MM.1S (cell line): ENCODE measurements at regions not wholly inside any gene's neighbourhood (a gene's known extent, or its start where the extent isn't known, plus 50 kb on each side); places are given as distances from the start of the nearest gene placed in this dataset.

Experiments
- DNase-seq: peaks from one replicate; pipeline ENCODE4 v3.0.0-alpha.2; 2015
- H2AFZ ChIP-seq: fragments of 300-600 bp; sonication (generic); 2 replicates; pipeline ENCODE4 v1.6.0; 2016; ENCODE audit warnings: antibody characterized with exemption, low read length
- H3F3A ChIP-seq: fragments of 300-600 bp; sonication (generic); 2 replicates; pipeline ENCODE4 v1.6.1; 2016; ENCODE audit warnings: mild to moderate bottlenecking, antibody characterized with exemption, low read length, moderate library complexity, mixed read lengths; ENCODE audit not compliant: insufficient read depth
- H3K27ac ChIP-seq: fragments of 300-600 bp; sonication (generic); 2 replicates; pipeline ENCODE4 v1.5.1; 2016; ENCODE audit warnings: mild to moderate bottlenecking, low read length
- H3K27me3 ChIP-seq: fragments of 300-600 bp; sonication (generic); replicated peaks from 2 replicates; pipeline ENCODE4 v1.6.0; 2016; ENCODE audit warnings: low read length; ENCODE audit not compliant: insufficient read depth
- H3K36me3 ChIP-seq: fragments of 300-600 bp; sonication (generic); replicated peaks from 2 replicates; pipeline ENCODE4 v1.6.1; 2016; ENCODE audit warnings: mild to moderate bottlenecking, low read length, mixed read lengths; ENCODE audit not compliant: insufficient read depth
- H3K4me1 ChIP-seq: fragments of 300-600 bp; sonication (generic); 2 replicates; pipeline ENCODE4 v1.6.1; 2016; ENCODE audit warnings: low read length, mixed read lengths
- H3K4me2 ChIP-seq: fragments of 300-600 bp; sonication (generic); 2 replicates; pipeline ENCODE4 v1.6.0; 2016; ENCODE audit warnings: low read depth, low read length
- H3K4me3 ChIP-seq: fragments of 300-600 bp; sonication (generic); 2 replicates; pipeline ENCODE4 v1.5.1; 2016; ENCODE audit warnings: low read length, mixed read lengths
- H3K79me2 ChIP-seq: fragments of 300-600 bp; sonication (generic); 2 replicates; pipeline ENCODE4 v1.6.1; 2016; ENCODE audit warnings: mixed run types, low read length, mixed read lengths
- H3K9ac ChIP-seq: fragments of 300-600 bp; sonication (generic); 2 replicates; pipeline ENCODE4 v1.6.1; 2016; ENCODE audit warnings: low read length, mixed read lengths
- H3K9me2 ChIP-seq: fragments of 300-600 bp; sonication (generic); replicated peaks from 2 replicates; pipeline ENCODE4 v1.6.1; 2016; ENCODE audit warnings: mild to moderate bottlenecking, low read length, mixed read lengths; ENCODE audit not compliant: insufficient read depth
- H3K9me3 ChIP-seq: fragments of 300-600 bp; sonication (generic); replicated peaks from 2 replicates; pipeline ENCODE4 v1.6.1; 2016; ENCODE audit warnings: mild to moderate bottlenecking, low read length, mixed read lengths; ENCODE audit not compliant: insufficient read depth
- H4K20me1 ChIP-seq: fragments of 300-600 bp; sonication (generic); 2 replicates; pipeline ENCODE4 v1.6.1; 2016; ENCODE audit warnings: mild to moderate bottlenecking, low read length, moderate library complexity, mixed read lengths; ENCODE audit not compliant: insufficient read depth
- CTCF ChIP-seq: fragments of 300-600 bp; sonication (generic); IDR thresholded peaks from 2 replicates; pipeline ENCODE4 v1.5.1; 2016; ENCODE audit warnings: antibody characterized with exemption, low read length, mixed read lengths
- EZH2 ChIP-seq: fragments of 300-600 bp; sonication (generic); optimal IDR thresholded peaks from 2 replicates; pipeline ENCODE3; 2017; ENCODE audit warnings: low read depth, mild to moderate bottlenecking, antibody characterized with exemption, low read length, mixed read lengths
- EZH2phosphoT487 ChIP-seq: fragments of 300-600 bp; sonication (generic); IDR thresholded peaks from 2 replicates; pipeline ENCODE4 v1.6.1; 2018; ENCODE audit warnings: antibody characterized with exemption, low read length

GRCh38 chr16:76856112-76856511 is 334.9 kb upstream of the MON1B start:
- no peaks in the 10 kb centered on the region for H3K79me2 ChIP-seq
- no peak for TF ChIP-seq CTCF
- no peak for TF ChIP-seq EZH2
- no peak for TF ChIP-seq EZH2phosphoT487
- H3K9me2 ChIP-seq, result no peaks in the 10 kb centered on the region
- no peak overlapping the region for H2AFZ ChIP-seq
- no peak for DNase-seq
- no peak overlapping the region for H3K4me2 ChIP-seq
- no peaks in the 10 kb centered on the region for H3K9me3 ChIP-seq
- H3K4me3 ChIP-seq, result no peak overlapping the region
- H4K20me1 ChIP-seq, result no peaks in the 10 kb centered on the region
- H3K27me3 ChIP-seq, result no peaks in the 10 kb centered on the region
- H3K4me1 ChIP-seq, result no peaks in the 10 kb centered on the region
- no peaks in the 10 kb centered on the region for H3K36me3 ChIP-seq
- no peak overlapping the region for H3K9ac ChIP-seq
- H3F3A ChIP-seq, result no peaks in the 10 kb centered on the region
- no peak overlapping the region for H3K27ac ChIP-seq

- Histone ChIP-seq H3K27ac (no peak overlapping the region), H3K9me2 (no peaks in the 10 kb centered on the region), H2AFZ (no peak overlapping the region), H4K20me1 (no peaks in the 10 kb centered on the region), H3F3A (no peaks in the 10 kb centered on the region), H3K27me3 (no peaks in the 10 kb centered on the region), H3K4me2 (no peak overlapping the region), H3K36me3 (no peaks in the 10 kb centered on the region), H3K9me3 (no peaks in the 10 kb centered on the region), H3K9ac (no peak overlapping the region), H3K79me2 (no peaks in the 10 kb centered on the region), H3K4me3 (no peak overlapping the region), H3K4me1 (no peaks in the 10 kb centered on the region)
- no peak for TF ChIP-seq EZH2
- no peak for TF ChIP-seq EZH2phosphoT487
- TF ChIP-seq CTCF, result no peak
- no peak for DNase-seq
These were observed 333.6 kb upstream of the MON1B start for GRCh38 chr16:76857402-76857801.

- no peak for DNase-seq
- Histone ChIP-seq H3K4me2 (no peak overlapping the region), H3F3A (no peaks in the 10 kb centered on the region), H3K79me2 (no peaks in the 10 kb centered on the region), H3K36me3 (no peaks in the 10 kb centered on the region), H3K4me3 (no peak overlapping the region), H3K4me1 (no peaks in the 10 kb centered on the region), H3K27me3 (no peaks in the 10 kb centered on the region), H4K20me1 (no peaks in the 10 kb centered on the region), H3K27ac (no peak overlapping the region), H3K9me3 (no peaks in the 10 kb centered on the region), H2AFZ (no peak overlapping the region), H3K9ac (no peak overlapping the region), H3K9me2 (no peaks in the 10 kb centered on the region)
- TF ChIP-seq EZH2phosphoT487, result no peak
- no peak for TF ChIP-seq EZH2
- no peak for TF ChIP-seq CTCF
These were observed 328.1 kb upstream of the MON1B start for GRCh38 chr16:76862901-76863300.
